HG02840 (cell line): ENCODE measurements at regions not wholly inside any gene's neighbourhood (a gene's known extent, or its start where the extent isn't known, plus 50 kb on each side); places are given as distances from the start of the nearest gene placed in this dataset.
"Not testable (repeated sequence)": the region's sequence is repeated elsewhere in the genome, so short reads cannot be mapped to it uniquely, and the experiment has no call there.

ENCODE experiments used
- ATAC-seq: cut with Tn5 transposase; IDR thresholded peaks from one replicate; pipeline ENCODE4 v1.9.1; 2021; ENCODE audit warnings: mild to moderate bottlenecking, moderate library complexity, moderate number of reproducible peaks; ENCODE audit not compliant: unreplicated experiment, low FRiP score

DNA sequence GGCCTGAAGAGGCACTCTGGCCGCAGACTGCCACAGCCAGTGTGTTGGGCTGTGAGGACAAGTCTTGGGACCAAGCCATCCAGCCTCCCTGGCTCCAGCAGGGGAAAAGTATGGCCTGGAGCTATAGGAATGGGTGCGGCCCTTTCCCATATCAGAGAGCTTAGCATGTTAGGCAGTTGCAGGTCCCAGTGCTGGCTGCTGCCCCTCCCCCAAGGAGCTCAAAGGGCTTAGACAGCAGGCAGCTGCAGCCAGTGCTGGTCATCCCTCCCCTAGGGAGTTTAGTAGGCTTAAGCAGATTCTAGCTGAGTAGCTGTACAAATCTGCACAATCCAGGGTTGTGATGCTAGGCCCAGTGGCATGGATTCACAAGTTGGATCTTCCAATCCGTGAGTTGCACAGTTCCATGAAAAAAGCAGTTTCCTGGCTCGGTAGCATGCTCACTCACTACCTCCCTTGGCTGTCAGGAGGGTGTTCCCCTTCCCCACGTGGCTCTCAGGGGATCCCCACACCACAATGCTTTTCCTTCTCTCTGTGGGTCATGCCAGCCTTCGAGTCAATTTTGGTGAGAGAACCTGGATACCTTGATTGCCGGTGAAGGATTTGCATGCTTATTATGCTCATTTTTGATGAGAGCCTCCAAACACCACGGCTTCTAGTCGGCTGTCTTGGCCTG is 1490.8 kb downstream of the BRINP3 start:
- ATAC-seq = no peak

DNA sequence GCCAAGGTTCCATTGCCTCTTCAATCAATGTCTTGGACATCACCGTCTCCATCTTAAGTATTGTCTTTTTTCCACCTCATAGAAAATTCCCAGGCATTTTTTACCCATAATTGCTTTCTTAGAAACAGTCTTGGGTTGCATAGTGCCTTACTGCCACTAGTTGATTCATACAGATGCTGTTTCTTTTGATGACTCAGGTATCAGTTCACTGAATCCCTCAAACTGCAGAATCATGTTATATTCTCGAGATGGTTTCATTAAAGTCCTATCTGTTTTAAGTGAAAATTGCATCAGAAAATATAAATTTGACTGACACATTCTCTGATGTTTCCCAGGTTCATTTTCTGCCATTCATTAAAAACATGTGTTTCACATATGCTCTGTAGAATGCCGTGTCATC is 1489.1 kb downstream of the BRINP3 start:
- ATAC-seq = no peak

DNA sequence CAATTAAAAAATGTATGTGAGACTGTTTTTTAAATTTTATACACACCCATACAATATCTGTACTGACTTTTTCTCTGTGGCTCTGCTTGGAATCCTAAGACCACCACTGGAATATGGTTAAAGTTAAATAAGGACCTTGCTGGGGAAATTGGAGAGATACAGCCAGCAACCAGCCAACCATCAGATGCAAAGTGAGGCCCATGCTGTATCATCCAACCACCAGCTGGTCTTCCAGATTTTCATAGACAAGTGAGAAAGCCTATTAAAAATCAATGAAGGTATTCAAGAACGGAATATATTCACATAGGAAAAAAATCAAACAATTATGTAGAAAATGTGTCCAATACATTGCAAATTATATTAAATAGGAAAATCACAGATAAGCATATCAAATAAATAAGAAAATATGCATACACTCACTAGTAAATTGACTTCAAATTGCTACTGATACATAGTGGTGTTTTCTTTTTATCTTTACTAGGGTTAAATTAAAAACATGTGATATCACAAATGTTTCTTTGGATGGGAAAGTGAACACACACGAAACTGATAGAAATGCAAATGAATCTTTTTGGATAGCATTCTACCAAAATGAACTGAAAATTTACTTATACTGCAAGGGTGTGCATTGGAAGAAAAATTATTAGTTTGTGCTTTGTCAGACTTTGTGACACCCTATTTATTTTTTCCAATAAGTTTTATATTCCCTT is 1486.3 kb downstream of the BRINP3 start:
- ATAC-seq = no peak

DNA sequence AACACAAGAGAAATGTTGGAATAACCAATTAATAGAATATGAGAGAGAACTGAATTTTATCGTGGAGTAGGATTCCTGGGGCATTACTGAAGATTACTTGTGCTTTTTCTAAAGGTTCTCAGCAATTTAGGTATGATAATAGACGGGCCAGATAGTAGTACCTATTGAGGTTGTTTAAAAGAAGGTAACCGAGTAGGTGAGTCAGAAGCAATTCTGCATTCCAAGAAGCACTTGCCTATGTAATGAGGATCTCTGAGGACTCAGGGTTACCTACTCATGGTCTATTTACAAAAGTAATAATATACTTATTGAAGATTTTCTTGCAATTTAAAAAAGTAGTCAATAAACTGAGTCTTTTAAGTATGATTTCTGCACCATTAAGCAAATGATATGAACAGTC is 1469.8 kb downstream of the BRINP3 start:
- ATAC-seq = no peak

DNA sequence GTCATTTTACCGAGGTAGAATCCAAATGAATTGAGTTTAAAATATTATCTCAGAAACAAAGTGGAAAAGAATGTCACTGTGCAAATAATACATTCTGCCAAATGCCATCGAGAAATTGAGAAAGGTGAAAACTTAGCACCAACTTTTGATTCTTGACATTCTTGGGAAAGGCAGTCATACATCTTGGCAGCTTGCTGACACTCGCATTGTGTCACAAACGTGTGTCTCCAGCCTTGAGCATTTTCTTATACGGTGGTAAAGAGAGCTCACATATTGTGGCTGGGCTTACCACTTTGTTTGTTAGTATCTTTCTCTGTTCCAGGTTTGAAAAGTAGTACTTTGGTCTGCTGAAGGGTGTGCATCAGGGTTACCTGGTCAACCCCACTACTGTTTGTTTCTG is 1456.1 kb downstream of the BRINP3 start:
- ATAC-seq = no peak

DNA sequence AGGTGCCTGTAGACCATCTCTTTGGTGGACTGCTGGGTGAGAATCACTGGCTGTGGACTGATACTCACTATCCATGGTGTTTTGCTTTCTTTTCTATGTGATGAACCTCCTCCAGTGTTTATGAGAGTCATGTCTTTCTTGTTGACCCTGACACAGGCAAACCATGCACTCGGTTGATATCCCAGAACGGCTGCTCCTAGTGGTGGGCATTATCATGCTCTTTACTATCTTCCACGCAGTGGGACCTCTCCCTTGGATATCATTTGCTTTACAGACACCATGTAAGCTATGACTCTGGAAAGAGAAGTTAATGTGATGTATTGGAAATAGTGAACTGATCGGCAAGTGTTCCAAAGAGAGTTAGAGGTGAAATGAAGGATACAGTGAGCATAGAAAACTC is 1455.6 kb downstream of the BRINP3 start:
- ATAC-seq = no peak

DNA sequence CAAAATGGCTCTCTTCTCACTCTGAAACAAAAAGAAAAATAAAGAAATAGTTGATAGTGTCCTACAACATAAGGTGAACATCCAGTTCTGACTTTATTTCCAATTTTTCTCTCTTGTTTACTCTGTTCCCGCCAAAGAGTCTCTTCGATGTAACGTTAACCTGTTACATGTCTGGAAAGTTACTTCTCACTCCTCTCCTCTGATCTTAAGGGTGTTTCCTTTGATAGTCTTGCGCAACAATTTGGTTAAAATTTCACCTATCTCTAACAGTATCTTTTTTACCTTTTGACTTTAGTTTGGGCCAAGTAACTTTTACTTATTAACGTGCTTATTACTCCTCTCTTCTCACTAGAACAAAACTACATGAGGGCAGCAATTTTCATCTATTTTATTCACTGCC is 1450.2 kb downstream of the BRINP3 start:
- ATAC-seq = no peak

DNA sequence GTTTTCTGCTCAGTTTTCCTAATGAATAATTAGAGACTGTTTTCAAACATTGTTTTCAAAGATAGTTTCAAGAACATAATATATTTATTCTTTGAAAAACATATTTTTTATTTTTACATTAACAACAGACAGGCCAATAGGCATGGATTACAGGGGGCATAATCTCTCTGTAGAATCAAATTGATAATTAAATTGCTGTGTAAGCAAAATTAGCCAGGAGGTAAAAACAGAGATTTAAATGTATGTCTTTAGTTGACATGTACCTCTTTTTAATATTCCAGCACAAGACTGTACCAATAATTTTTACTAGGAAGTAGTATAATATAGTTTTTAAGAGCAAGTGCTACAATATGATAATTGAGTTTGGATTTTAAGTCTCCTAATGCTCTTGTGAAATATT is 1444.5 kb downstream of the BRINP3 start:
- ATAC-seq = no peak

DNA sequence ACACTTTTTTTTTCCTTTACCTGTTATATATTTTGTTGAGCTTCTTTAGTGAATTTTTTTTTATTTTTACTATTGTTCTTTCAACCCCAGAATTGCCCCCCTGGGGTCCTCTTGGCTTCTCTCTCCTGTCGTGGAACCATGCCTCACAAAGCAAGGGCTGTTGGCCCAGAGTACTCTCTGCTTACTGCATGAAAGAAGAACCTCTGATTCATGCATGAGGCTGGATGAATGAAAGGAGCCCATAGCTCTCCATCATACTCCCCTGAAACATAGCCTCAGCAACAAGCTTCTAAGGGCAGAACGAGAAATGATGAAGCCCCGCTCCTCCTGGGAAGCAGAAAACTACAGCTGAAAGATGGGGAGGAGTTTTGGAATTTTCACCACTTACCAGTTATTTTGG is 1441.0 kb downstream of the BRINP3 start:
- ATAC-seq = no peak

DNA sequence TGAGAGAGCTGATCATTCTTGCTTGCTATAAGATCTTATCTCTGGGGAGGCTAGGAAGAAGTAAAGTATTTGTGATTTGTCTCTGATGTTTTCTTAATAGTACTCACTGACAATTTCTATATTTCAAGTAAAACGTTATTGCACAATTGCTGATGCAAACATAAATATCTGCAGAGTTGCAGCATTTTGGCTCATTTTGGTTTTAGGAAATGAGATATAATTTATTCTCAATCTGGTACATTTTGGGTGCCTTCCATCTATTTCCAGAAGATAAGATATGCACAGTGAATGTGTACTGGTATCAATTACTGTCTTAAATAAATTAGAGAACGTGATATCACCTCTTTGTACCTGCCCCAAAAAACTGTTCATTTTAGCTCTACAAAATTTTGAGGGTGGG is 1431.5 kb downstream of the BRINP3 start:
- ATAC-seq = no peak

DNA sequence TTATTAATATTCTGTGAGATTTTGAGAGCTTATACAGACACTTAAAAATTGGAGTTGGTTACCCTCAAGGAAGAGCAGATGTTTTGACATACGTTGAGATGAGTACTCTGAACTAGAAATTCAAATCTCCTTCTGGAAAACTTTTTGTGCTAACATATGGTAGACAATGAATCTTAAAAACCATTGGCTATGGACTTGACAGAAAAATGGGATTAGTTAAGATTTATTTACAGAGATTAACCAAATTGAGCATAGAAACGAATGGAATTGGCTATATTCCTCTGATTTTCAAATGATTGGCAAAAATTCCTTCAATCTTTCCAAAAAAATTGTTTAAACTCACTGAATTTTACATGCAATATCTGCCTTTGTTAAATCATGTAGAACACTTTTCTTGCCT is 1392.9 kb downstream of the BRINP3 start:
- ATAC-seq = no peak

DNA sequence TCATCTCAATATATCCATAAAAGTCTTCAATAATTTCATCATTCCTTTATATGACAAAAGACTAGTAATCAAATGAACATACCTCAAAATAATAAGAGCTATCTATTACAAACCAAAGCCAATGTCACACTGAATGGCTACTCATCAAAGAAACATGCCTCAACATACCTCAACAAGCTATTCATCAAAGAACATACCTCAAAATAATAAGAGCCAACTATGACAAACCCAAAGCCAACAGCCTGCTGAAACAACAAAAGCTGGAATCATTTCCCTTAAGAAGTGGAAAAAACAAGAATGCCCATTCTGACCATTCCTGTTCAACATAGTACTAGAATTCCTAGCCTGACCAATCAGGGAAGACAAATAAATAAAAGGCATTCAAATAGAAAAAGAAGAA is 1373.7 kb downstream of the BRINP3 start:
- ATAC-seq = no peak

DNA sequence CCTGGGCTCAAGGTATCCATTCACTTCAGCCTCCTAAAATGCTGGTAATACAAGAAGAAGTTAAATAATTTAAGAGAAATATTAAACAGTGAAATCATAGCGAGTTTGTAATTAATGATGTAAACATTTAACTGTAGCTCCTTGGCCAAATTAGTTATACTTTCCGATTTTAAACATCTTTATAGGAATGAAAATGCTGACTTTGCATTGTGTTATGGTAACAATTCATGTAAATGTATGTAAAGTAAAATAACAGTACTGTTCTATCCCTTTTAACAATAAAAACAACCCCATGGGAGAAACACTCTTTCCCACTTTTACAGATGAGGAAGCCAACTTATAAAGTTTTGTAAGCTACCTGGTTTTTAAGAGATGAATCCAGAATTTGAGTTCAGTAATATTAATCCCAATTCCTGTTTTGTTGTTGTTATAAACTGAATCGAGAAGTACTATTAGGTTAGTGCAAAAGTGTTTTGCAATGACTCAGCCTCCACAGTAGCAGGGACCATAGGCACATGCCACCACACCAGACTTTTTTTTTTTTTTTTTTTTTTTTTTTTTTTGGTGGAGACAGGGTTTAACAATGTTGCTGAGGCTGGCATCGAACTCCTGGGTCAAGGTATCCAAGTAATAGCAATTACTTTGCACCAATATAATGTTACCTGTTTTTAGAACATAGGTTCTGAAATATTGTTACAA is 1360.4 kb downstream of the BRINP3 start:
- ATAC-seq = no peak

DNA sequence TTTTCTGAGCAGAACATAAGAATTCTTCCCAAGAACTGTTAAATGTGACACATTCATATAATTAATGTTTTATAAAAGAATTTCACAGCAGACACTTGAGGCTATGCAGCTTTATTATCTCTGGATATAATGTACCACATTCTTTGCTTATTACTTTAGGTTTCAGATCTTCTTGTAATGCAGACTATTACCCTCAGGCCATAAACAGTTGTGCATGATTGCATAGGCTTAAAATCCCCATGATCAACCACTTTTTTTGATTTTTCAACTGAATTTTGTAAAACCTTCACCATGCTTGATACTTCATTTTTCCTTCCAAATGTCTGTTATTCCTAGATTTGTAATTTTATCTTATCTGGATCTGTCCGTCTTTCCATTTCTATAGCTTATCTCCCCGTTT is 1355.7 kb downstream of the BRINP3 start:
- ATAC-seq = no peak

DNA sequence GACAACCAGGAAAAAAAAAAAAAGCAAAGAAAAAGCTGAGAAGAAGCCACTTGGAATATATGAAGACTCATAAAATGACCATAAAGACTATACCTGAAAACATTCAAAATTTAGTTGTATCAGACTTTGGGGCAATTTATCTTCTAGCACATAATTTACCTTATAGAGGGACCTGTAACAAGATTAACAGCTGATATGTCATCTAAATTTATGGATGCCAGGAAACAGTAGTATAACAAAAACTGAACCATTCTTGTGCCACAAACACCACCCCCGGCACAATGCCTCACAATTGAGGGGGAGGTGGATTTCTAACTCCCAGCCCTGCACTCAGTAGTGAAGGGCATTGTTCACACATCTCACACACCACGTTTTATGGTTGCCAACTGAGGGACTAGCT is 1352.0 kb downstream of the BRINP3 start:
- no peak for ATAC-seq

DNA sequence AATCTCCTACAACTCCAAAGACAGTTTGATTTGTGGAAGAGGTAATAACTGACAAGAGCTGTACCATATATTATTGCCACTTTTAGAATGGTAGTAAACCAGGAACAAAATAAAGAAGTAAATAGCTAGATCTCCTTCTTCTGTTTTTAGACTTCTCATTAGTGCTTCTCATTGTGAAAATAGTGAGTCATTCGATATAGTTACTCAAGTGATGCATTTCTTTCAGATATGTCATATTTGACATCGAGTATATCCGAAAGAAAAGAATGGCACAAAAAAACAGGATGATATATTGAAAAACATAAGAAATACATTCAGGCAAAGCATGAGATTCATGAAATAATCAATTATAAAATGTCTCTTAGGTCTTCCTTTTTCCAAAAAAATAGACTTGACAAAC is 1346.1 kb downstream of the BRINP3 start:
- ATAC-seq = no peak

DNA sequence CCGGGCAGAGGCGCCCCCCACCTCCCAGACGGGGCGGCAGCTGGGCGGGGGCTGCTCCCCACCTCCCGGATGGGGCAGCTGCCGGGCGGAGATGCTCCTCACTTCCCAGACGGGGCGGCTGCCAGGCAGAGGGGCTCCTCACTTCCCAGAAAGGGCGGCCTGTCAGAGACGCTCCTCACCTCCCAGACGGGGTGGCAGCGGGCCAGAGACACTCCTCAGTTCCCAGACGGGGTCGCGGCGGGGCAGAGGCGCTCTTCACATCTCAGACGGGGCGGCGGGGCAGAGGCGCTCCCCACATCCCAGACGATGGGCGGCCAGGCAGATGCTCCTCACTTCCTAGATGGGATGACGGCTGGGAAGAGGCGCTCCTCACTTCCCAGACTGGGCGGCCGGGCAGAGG is 1337.9 kb downstream of the BRINP3 start:
- ATAC-seq = not testable (repeated sequence)

DNA sequence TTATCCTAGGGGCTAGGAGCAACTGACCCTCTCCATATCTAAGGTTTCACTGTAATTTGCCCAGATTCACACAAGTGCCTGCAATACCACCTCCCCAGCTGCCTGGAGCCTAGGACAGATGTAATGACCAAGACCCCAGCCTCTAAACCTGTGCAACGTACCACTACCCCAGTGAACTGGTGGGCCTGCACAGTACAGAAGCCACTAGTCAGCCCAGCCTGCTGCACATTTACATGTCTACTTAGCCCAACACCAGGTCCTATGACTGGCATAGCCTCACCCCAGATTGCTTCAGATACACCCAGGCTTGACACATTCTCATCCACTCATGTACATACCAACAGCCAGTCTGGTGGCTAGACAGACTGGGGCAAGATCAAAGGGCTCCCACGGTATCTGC is 1336.6 kb downstream of the BRINP3 start:
- no peak for ATAC-seq

DNA sequence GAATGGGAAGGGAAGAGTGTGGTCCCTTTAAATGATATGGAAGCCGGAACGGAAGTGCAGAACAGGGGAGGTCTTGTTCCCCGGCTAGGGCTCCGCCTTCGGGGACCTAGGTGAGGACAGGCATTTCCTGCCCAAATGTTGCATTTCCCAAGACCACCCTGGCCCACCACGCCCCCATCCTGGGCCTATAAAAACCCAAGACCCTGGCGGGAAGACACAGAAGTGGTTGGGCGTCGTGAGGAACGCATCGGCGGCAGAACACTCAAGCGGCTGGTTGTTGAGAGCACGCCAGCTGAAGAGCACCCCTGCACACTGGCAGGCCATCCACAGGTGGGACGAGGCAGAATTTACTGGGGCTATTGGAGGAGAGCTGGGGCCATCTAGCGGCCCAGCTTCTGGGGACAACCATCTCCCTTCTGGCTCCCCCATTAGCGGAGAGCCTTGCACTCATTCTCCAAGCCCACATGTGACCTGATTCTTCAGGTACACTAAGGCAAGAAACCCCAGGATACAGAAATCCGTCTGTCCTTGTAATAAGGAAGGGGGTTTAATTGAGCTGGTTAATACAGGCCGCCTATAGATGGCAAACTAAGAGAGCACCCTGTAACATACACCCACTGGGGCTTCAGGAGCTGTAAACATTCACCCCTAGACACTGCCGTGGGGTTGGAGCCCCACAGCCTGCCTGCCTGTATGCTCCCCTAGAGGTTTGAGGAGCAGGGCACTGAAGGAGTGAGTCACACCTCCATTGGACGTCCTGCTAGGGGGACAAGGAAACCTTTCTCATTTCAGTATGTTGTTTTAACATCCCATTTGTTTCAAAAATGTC is 1327.9 kb downstream of the BRINP3 start:
- ATAC-seq = no peak

DNA sequence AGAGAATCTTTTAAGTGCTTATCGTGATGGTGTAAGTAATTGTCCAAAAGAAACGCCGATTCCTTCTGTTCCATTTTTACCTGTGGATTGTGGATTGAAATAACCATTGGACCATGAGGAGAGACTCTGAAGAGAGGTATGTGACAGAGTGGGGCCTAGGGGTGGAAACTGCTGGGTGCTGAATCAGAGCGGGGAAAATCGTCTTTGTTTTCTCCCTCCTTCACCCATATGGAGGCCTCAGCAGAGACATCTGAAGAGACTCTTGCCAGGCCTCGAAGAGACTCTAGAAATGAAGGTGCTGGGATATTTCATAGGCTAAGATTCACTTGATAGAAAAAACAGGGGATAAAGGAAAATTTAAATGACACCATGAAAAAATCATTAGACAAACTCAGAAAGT is 1327.0 kb downstream of the BRINP3 start:
- ATAC-seq = no peak

DNA sequence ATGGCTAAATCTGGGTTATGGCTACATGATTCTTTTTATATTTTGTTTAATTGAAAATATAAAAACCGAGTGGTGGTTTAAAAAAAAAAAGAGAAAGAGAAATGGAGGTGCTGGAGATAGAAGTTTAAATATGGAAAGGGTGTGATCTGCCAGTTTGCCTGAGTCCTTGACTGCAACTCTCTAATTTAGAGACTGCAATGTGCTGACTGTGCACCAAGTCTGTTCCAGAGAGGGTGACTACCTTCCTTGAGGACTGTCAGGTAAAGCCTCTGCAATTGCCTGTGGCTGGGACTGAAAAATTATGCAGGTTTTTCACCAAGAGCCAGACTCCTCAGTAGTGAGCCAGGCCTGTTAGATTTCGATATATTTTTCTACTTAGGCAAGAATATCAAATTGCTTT is 1326.3 kb downstream of the BRINP3 start:
- no peak for ATAC-seq
